HEK293T (cell line): ENCODE measurements at regions not wholly inside any gene's neighbourhood (a gene's known extent, or its start where the extent isn't known, plus 50 kb on each side); places are given as distances from the start of the nearest gene placed in this dataset.

Source experiments
- ARNT ChIP-seq: fragments of 450-650 bp; IDR thresholded peaks from 2 replicates; pipeline ENCODE4 v1.6.1; 2017; ENCODE audit warnings: mild to moderate bottlenecking
- BHLHE40 ChIP-seq: fragments of 450-650 bp; IDR thresholded peaks from 2 replicates; pipeline ENCODE4 v1.6.1; 2016; ENCODE audit warnings: mild to moderate bottlenecking, moderate library complexity, borderline replicate concordance
- ELF4 ChIP-seq: fragments of 450-650 bp; IDR thresholded peaks from 2 replicates; pipeline ENCODE4 v1.6.1; 2017; ENCODE audit warnings: antibody characterized with exemption
- FOXA1 ChIP-seq: fragments of 450-650 bp; IDR thresholded peaks from 2 replicates; pipeline ENCODE4 v1.6.1; 2016; ENCODE audit warnings: mild to moderate bottlenecking
- FOXK2 ChIP-seq: fragments of 450-650 bp; IDR thresholded peaks from 2 replicates; pipeline ENCODE4 v1.6.1; 2016; ENCODE audit warnings: mild to moderate bottlenecking
- FOXM1 ChIP-seq: fragments of 450-650 bp; IDR thresholded peaks from 2 replicates; pipeline ENCODE4 v1.6.1; 2017; ENCODE audit warnings: mild to moderate bottlenecking, borderline replicate concordance
- HDGF ChIP-seq: fragments of 450-650 bp; IDR thresholded peaks from 2 replicates; pipeline ENCODE4 v1.6.1; 2017; ENCODE audit warnings: antibody characterized with exemption, borderline replicate concordance
- L3MBTL2 ChIP-seq: fragments of 450-650 bp; conservative IDR thresholded peaks from 2 replicates; pipeline ENCODE4 v1.6.1; 2016; ENCODE audit warnings: mild to moderate bottlenecking
- LEF1 ChIP-seq: fragments of 450-650 bp; IDR thresholded peaks from 2 replicates; pipeline ENCODE4 v1.6.1; 2017; ENCODE audit warnings: mild to moderate bottlenecking, borderline replicate concordance
- NFRKB ChIP-seq: fragments of 450-650 bp; IDR thresholded peaks from 2 replicates; pipeline ENCODE4 v1.6.1; 2016; ENCODE audit warnings: mild to moderate bottlenecking, moderate library complexity
- SP1 ChIP-seq: fragments of 450-650 bp; IDR thresholded peaks from 2 replicates; pipeline ENCODE4 v1.6.1; 2017
- SUZ12 ChIP-seq: fragments of 450-650 bp; IDR thresholded peaks from 2 replicates; pipeline ENCODE4 v1.6.1; 2016; ENCODE audit warnings: mild to moderate bottlenecking
- TARDBP ChIP-seq: fragments of 450-650 bp; IDR thresholded peaks from 2 replicates; pipeline ENCODE4 v1.6.1; 2016
- ZNF384 ChIP-seq: fragments of 450-650 bp; IDR thresholded peaks from 2 replicates; pipeline ENCODE4 v1.6.1; 2016

- no peak for TF ChIP-seq SUZ12
- no peak for TF ChIP-seq ARNT
- no peak for TF ChIP-seq FOXM1
- TF ChIP-seq HDGF, result no peak
- TF ChIP-seq ELF4, result no peak
- no peak for TF ChIP-seq L3MBTL2
- TF ChIP-seq TARDBP, result no peak
- no peak for TF ChIP-seq SP1
- no peak for TF ChIP-seq FOXA1
- TF ChIP-seq LEF1, result no peak
- no peak for TF ChIP-seq NFRKB
- TF ChIP-seq FOXK2, result no peak
- no peak for TF ChIP-seq BHLHE40
- TF ChIP-seq ZNF384, result no peak
Measured at GRCh38 chr20:26324177-26324576, 627.5 kb upstream of the ZNF337 start.
